Cardiac septum (tissue), 1 donor: ENCODE measurements at regions not wholly inside any gene's neighbourhood (a gene's known extent, or its start where the extent isn't known, plus 50 kb on each side); places are given as distances from the start of the nearest gene placed in this dataset.

Experiments used
- DNase-seq: peaks from one replicate; pipeline ENCODE4 v3.0.0-alpha.2; 2020; ENCODE audit warnings: low spot score
- intact Hi-C: fragments of 100-400 bp; cut with DNase I; formaldehyde crosslinking; loops from one replicate; pipeline ENCODE4 v1.14.0; 2022
- donor health status: DM: no; HTN: no; CAD: no.

DNA sequence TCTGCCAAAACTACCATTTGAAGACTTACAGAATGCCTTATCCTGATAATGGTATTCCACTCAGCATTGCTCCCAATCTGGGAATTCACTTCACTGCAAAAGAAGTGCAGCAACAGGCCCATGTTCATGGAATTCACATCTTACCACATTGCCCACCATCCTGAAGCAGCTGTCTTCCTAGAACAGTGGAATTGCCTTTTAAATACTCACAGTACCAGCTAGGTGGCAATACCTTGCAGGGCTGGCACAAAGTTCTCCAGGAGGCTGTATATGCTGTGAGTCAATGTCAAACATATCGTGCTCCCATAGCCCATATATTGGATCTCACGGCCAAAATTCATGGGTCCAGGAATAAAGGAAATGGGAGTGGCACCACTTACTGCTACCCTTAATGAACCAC is 83.8 kb upstream of the PLEKHG7 start:
- no peak for DNase-seq
- intact Hi-C loops = no loop called here

DNA sequence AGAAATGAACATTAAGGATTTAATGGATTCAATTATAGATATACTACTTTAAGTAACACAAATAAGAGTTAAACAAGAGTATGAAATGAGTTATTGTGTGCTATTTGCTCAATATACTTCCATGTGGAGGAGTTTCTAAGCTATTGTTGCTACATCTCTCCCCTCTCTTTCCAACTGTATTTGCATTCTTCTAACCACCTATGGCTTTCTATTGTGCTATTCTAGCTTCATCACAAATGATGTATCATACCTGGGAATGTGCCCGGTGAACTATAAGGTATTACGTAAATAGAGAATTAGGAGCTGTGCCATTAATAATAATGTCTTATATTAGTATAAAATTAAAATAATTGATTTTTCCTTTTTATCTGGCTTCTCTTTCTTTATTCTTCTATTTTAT is 87.1 kb upstream of the PLEKHG7 start:
- no peak for DNase-seq
- intact Hi-C loops = no loop called here

DNA sequence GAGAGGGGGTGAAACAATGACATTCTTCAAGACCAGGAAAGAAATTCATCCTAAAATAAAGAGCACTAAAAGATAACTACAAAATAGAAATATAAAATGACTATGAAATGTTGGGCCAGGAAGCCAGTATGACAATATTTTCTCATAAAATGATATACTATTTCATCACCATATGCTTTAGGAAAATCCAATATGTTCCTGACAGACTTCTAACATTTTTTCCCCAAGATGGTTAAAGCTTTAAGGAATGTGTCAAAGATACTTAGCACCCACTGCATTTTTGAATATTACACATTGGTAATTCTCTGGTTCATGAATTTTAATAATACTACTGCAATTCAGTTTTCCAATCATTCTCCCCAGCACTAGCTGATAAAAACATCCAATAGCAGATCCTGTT is 87.7 kb upstream of the PLEKHG7 start:
- no peak for DNase-seq
- intact Hi-C loops = no loop called here

GRCh38 chr12:92614502-92614901 is 88.3 kb upstream of the PLEKHG7 start:
- DNase-seq = no peak
- intact Hi-C loops = no loop called here

DNA sequence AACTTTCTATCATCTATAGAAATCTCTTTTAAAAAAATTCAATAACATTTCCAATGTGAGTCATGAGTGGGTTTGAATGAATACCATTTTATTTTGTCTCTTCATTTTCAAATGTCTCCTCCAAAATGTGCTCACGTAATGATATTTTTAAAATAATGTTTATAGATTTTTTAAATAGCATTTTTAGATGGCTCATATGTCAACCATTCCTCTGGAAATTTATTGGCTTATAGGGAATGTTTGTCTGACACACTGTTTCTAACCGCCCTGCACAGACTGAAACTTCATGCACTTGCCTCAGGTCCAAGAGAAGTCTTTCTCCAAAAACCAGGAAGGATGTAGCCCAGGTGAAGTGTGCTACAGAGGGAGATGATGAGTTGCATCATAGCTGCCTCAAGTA is 88.8 kb upstream of the PLEKHG7 start:
- intact Hi-C loops = no loop called here
- no peak for DNase-seq

DNA sequence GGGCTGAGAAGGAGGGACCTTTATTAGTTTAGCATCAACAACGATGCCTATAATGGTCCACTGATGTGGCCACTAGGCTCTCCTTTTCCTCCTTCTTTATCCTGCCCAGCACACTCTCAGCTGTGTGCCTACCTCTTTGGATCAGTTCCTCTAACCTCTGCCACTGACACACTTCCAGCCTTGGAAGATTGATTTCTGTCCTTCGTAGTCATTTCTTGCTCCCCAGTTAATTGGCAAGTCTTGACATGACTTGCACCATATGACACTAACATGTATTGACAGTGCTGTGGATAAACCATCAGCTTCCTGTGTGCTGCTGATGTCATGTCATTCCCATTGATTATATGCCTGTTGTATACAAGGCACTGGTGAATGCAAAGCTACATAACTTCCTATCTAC is 90.2 kb upstream of the PLEKHG7 start:
- intact Hi-C loops = no loop called here
- no peak for DNase-seq

DNA sequence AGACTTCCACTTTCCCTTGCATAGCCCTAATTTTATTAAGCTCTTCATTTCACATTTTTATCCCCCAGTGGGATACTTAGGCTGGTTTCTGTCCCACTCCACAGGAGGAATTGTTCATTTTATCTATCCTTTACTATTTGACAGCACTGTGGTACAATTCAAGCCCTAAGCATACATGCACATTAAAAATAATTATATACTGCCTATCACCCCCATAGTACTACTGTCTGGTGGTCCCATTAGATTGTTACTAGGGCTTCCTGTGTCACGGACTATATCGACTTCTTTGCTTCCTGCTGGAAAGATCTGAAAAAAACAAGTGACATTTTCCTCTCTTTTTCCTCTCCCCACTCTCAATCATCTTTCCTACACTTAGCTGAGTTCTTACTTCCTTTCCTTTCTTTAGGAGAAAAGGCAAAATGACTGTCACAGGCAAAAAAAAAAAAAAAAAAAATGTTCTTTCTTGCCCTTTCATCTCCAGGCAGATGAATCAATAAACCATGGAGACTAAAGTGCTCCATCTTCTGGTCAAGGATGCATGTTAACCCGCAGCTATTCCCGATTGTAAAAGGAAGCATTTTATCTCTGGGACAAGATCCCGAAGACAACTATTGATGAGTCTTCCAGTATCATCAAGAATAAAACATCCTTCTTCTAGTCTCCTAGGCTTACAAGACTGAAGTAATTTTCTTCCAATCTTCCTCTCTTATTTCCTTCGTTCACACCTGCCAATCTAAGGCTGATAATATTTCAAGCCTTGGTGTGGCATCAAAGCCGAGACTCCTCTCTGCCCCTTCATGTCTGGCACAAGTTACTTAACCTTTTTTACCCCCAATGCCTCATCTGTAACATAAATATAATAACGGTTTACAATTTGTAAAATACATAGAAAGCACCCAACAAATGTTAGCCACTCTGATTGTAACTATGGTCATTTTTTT is 94.4 kb upstream of the PLEKHG7 start:
- intact Hi-C loops = loop anchor here (5.0 kb wide), 1 partner anchor 1031 kb away; no protein-coding TSS in a partner anchor
- no peak for DNase-seq

DNA sequence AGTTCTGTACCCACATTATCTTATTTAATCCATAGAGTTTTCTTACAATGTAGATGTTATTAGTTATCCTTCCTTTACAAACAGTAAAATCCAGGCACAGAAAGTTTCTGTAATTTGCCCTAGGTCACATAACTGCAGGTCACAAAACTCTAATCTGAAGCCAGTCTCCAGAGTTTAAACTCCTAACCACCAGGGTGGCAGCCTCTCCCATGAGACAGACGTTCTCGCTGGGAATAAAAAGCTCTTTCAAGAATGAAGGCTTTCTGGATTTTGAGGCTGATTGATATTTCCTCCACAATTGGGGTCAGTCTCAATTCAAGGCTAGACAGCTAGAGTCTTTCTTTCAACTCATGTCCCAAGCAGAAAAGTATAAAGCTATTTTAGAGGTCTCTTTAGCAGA is 95.8 kb upstream of the PLEKHG7 start:
- intact Hi-C loops = loop anchor here (5.0 kb wide), 1 partner anchor 1030 kb away; no protein-coding TSS in a partner anchor
- DNase-seq = no peak

DNA sequence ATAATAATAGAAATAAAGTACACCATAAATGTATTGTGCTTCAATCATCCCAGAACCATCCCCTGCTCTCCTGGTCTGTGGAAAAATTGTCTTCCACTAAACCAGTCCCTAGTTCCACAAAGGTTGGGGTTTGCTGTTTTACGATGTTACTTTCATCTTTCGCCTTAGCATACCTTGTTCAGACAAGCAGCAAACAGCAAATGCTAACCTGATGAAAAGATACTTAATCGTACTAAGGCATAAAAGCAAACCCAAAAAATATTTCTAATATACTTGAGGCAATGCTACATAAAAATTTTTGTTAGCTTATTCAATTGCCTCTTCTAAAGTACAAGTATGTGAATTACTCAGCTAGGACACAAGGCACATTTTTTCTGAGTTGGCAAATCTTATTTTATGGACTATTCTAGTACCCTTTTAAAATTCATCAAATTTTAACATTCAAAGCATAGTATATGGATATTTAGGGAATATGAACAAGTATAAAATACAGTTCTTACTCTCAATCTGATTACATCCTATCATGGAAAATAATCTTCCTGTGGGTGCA is 97.1 kb upstream of the PLEKHG7 start:
- DNase-seq = no peak
- intact Hi-C loops = loop anchor here (5.0 kb wide), 1 partner anchor 1028 kb away; no protein-coding TSS in a partner anchor

- intact Hi-C loops = loop anchor here (5.0 kb wide), 1 partner anchor 1027 kb away; no protein-coding TSS in a partner anchor
- DNase-seq = no peak
These were observed 98.0 kb upstream of the PLEKHG7 start for GRCh38 chr12:92604786-92605185.

GRCh38 chr12:92603741-92604432 is 98.9 kb upstream of the PLEKHG7 start:
- intact Hi-C loops = no loop called here
- no peak for DNase-seq

DNA sequence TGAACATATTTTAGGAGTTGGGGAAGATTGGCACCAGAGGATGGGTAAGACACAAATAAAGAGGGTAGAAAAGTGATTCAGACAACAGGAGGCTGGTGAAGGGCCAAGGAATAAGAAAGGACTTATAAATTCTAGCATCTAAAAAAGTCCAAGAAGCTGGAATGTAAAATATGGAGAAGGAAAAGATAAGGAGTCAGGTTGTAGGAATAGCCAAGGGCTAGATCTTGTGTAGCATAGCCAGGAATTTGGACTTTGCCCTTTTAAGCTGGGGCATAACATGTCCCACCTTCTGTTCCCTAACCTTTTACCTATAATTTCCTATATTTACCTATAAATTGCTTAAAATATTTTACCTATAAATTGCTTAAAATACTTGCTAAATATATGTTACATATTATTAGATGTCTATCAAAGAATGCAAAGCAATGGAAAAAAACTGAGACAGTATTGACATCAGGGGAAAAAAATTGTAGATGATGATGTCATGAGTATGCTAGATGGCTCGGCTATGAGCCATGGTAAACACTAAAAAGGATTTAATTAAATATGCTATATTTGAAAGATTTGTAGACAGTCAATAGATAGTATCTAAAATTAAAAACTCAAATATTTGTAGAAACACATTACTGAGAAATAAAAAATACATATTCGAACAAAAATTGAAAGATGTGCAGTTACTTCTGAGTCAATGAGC is 99.7 kb upstream of the PLEKHG7 start:
- no peak for DNase-seq
- intact Hi-C loops = no loop called here

- DNase-seq = no peak
- intact Hi-C loops = no loop called here
These were observed 100.3 kb upstream of the PLEKHG7 start for GRCh38 chr12:92602476-92602875.

GRCh38 chr12:92601680-92602079 is 101.1 kb upstream of the PLEKHG7 start:
- intact Hi-C loops = no loop called here
- DNase-seq = no peak

- intact Hi-C loops = no loop called here
These were observed 101.6 kb upstream of the PLEKHG7 start for GRCh38 chr12:92601176-92601575.

GRCh38 chr12:92600052-92600451 is 102.7 kb upstream of the PLEKHG7 start:
- DNase-seq = no peak
- intact Hi-C loops = no loop called here

More at GRCh38 chr12:92601176-92601575, 101.6 kb upstream of the PLEKHG7 start:
- no peak for DNase-seq

DNA sequence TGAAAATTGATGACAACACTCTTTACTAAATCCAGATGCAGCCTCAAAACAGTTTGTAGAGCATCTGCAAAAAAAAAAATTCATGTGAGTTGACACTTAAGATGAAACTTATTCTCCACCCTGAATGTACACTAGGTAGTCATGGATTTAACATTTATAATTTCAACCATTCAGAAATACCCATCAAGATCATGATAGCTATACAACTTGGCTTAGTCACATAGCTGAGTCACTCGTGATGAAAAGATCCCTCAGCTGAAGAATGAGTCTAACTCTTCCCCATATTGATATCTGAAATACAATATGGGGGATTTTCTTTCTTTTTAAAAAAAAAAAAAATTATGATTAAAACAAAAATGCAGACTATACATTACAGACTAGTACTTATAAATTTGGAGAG is 104.8 kb upstream of the PLEKHG7 start:
- DNase-seq = no peak
- intact Hi-C loops = no loop called here

- intact Hi-C loops = no loop called here
- no peak for DNase-seq
These were observed 105.7 kb upstream of the PLEKHG7 start for GRCh38 chr12:92597118-92597517.

GRCh38 chr12:92596383-92596782 is 106.4 kb upstream of the PLEKHG7 start:
- intact Hi-C loops = no loop called here

GRCh38 chr12:92595663-92596062 is 107.1 kb upstream of the PLEKHG7 start:
- no peak for DNase-seq
- intact Hi-C loops = no loop called here

More at GRCh38 chr12:92596383-92596782, 106.4 kb upstream of the PLEKHG7 start:
- no peak for DNase-seq
